ENCODE measurements at regions not wholly inside any gene's neighbourhood (a gene's known extent, or its start where the extent isn't known, plus 50 kb on each side); places are given as distances from the start of the nearest gene placed in this dataset.

DNA sequence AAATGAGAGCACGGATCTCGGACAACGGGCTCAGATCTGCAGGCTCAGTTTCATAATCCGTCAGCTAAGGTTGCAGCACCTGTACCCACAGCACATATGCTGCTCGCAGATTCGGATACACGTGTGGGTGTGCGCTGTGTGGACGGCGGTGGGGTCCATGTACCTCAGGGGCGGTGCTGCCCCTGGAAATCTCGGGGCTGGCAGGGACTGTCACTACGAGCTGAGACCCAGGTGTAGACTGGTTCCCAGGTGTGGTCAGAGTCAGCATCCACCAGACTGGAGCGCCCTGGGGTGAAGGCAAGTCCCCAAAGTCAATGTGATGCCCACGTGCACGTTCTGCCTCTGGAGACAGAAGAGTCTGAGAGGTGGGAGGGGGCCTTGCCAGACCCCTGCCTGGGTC is 989.3 kb downstream of the BRD1 start:
- H3K4me3 ChIP-seq (ENCODE audit: low read depth, low read length): no peak overlapping the region
- TF ChIP-seq, protein P1, sequence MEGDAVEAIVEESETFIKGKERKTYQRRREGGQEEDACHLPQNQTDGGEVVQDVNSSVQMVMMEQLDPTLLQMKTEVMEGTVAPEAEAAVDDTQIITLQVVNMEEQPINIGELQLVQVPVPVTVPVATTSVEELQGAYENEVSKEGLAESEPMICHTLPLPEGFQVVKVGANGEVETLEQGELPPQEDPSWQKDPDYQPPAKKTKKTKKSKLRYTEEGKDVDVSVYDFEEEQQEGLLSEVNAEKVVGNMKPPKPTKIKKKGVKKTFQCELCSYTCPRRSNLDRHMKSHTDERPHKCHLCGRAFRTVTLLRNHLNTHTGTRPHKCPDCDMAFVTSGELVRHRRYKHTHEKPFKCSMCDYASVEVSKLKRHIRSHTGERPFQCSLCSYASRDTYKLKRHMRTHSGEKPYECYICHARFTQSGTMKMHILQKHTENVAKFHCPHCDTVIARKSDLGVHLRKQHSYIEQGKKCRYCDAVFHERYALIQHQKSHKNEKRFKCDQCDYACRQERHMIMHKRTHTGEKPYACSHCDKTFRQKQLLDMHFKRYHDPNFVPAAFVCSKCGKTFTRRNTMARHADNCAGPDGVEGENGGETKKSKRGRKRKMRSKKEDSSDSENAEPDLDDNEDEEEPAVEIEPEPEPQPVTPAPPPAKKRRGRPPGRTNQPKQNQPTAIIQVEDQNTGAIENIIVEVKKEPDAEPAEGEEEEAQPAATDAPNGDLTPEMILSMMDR (IDR thresholded peaks at IDR 0.05; ENCODE audit: insufficient read depth, low read length, severe bottlenecking): no peak
- FAIRE-seq (no peak), DNase-seq (ENCODE audit: low read depth) (no peak)
- H3K36me3 ChIP-seq (ENCODE audit: control insufficient read depth, insufficient read depth, low read length): no peaks in the 10 kb centered on the region
- no peaks in the 10 kb centered on the region for H3K27me3 ChIP-seq (ENCODE audit: control insufficient read depth, insufficient read depth, low read length)

DNA sequence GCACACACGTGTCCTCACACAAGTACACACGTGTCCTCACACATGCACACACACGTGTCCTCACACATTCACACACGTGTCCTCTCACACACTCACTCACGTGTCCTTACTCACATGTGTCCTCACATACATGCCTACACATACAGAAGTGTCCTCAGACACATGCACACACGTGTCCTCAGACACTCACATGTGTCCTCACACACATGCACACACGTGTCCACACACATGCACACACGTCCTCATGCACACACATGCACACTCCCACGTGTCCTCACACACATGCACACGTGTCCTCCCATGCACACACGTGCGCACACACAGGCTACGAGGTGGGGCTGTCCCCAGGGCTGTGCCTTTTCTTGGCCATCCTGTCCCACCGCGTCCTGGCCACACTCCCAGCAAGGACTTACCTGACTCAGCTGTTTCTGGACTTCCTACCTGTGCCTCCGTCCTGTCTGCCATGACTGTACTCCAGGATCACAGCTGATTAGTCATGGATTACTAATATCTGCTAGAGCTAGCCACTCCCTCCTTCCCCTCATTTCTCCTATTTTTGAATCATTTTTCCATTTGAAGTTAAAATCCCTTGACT is 990.2 kb downstream of the BRD1 start:
- no peaks in the 10 kb centered on the region for H3K36me3 ChIP-seq (ENCODE audit: control insufficient read depth, insufficient read depth, low read length)
- TF ChIP-seq, protein P1 (IDR thresholded peaks at IDR 0.05; ENCODE audit: insufficient read depth, low read length, severe bottlenecking): no peak
- no peak overlapping the region for H3K4me3 ChIP-seq (ENCODE audit: low read depth, low read length)
- DNase-seq (ENCODE audit: low read depth) (peak; percentile 40), FAIRE-seq (peak; percentile 50)
- no peaks in the 10 kb centered on the region for H3K27me3 ChIP-seq (ENCODE audit: control insufficient read depth, insufficient read depth, low read length)

DNA sequence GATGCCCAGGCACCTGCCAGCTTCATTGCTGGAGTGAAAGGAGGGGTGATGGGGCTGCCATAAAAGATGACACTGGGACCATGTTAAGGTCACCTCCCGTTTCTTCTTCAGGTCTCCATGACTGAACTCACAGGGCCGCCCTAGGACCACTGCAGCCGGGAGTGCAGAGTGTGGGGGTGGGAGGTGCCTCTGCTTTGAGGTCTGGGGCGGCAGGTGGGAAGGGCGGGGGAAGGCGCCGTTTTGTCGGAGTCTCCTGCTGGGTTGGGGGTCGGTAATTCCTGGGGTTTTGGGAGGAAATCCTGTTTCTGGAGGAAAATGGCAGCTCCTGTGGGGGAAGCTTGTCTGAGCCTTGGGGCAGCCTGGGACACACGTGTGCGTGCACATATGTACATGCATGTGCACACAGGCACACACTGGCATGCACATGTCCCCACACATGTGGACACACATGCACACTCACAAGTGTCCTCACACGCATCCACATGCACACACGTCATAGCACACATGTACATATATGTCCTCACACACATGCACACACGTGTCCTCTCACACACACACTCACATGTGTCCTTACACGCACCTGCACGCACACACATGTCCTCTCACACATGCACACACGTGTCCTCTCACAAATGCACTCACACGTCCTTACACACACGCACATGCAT is 990.9 kb downstream of the BRD1 start:
- FAIRE-seq: peak; percentile 98
- H3K36me3 ChIP-seq (ENCODE audit: control insufficient read depth, insufficient read depth, low read length): no peaks in the 10 kb centered on the region
- DNase-seq (ENCODE audit: low read depth): no peak
- no peak overlapping the region for H3K4me3 ChIP-seq (ENCODE audit: low read depth, low read length)
- no peaks in the 10 kb centered on the region for H3K27me3 ChIP-seq (ENCODE audit: control insufficient read depth, insufficient read depth, low read length)
- TF ChIP-seq, protein P1 (IDR thresholded peaks at IDR 0.05; ENCODE audit: insufficient read depth, low read length, severe bottlenecking): no peak

DNA sequence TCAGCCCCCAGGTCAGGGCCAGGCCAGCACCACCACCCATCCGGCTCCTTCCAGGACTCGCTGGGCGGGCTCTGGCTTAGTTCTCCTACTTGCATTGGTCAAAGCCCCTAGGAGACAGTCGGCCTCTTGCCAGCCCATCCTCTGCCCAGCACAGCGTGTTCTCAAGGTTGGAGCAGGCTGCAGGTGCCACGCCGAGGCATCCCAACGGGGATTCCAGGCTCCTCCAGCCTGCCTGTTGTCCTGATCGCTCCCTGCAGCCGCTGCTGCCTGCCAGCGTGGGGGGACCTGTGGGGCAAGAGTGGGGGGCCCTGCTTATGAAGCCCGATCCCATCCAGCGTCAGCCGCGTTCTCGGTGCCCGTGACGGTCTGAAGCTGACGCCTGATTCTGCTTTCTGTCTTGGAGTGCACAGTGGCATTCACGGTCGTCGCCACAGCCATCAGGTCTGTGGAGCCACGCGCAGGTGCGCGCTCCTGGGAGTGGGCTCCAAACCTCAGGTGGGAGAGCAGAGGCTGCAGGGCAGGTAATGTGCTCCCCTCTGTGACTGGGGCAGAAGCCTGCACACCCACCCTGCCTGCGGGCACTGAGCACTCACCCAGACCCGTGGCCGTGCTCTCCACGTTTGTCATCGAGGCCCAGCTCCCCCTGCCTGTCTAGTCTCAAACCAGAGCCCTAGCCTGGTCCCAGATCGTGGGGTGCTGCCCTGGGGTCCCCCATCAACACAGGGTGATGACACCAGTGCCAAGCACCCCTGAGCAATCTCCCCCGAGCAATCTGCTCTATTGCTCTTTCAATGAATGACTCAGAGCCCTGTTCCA is 991.6 kb downstream of the BRD1 start:
- TF ChIP-seq, protein P1 (IDR thresholded peaks at IDR 0.05; ENCODE audit: insufficient read depth, low read length, severe bottlenecking): no peak
- Histone ChIP-seq H3K36me3 (ENCODE audit: control insufficient read depth, insufficient read depth, low read length) (no peaks in the 10 kb centered on the region), H3K27me3 (ENCODE audit: control insufficient read depth, insufficient read depth, low read length) (no peaks in the 10 kb centered on the region), H3K4me3 (ENCODE audit: low read depth, low read length) (no peak overlapping the region)
- DNase-seq (ENCODE audit: low read depth): no peak
- FAIRE-seq: no peak

DNA sequence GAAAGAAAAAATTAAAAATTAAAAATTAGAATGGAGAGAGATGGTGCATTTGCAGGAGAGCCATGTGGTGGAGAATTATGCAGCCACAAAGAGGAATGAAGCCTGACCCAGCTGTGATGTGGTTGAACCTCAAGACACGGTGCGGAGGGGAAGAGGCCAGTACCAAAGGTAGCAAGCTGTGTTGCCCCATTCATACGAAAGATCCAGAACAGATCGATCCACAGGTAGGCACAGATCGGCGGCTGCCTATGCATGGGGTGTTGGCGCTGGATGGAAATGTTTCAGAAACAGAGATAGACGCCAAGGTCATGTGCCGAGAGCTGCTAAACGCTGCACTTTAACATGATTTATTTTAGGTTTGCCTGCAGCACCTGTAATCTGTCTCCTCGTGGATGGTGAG is 992.3 kb downstream of the BRD1 start:
- TF ChIP-seq, protein P1 (IDR thresholded peaks at IDR 0.05; ENCODE audit: insufficient read depth, low read length, severe bottlenecking): no peak
- DNase-seq (ENCODE audit: low read depth) (no peak), FAIRE-seq (no peak)
- H3K4me3 ChIP-seq (ENCODE audit: low read depth, low read length): no peak overlapping the region
- no peaks in the 10 kb centered on the region for H3K27me3 ChIP-seq (ENCODE audit: control insufficient read depth, insufficient read depth, low read length)
- H3K36me3 ChIP-seq (ENCODE audit: control insufficient read depth, insufficient read depth, low read length): no peaks in the 10 kb centered on the region

All from bronchial epithelial cell (primary cell).